ENCODE measurements at regions not wholly inside any gene's neighbourhood (a gene's known extent, or its start where the extent isn't known, plus 50 kb on each side); places are given as distances from the start of the nearest gene placed in this dataset.

GRCh38 chr16:72277749-72278148, 105.8 kb upstream of the PMFBP1 start:
- no peak for TF ChIP-seq CTCF (conservative IDR thresholded peaks at IDR 0.05)
- no peak overlapping the region for H3K27ac ChIP-seq

- TF ChIP-seq CTCF (conservative IDR thresholded peaks at IDR 0.05), result no peak
- H3K27ac ChIP-seq, result no peak overlapping the region
Measured at GRCh38 chr16:72271699-72272240, 99.8 kb upstream of the PMFBP1 start.

GRCh38 chr16:72270531-72270930, 98.6 kb upstream of the PMFBP1 start:
- no peak for TF ChIP-seq CTCF (conservative IDR thresholded peaks at IDR 0.05)
- H3K27ac ChIP-seq, result 0 out of 2 replicates have a peak overlapping the region, but pooled peaks have one; percentile 15

- H3K27ac ChIP-seq, result no peak overlapping the region
- no peak for TF ChIP-seq CTCF (conservative IDR thresholded peaks at IDR 0.05)
Measured at GRCh38 chr16:72266836-72267235, 94.9 kb upstream of the PMFBP1 start.

- TF ChIP-seq CTCF (conservative IDR thresholded peaks at IDR 0.05), result no peak
- no peak overlapping the region for H3K27ac ChIP-seq
Measured at GRCh38 chr16:72264771-72265170, 92.8 kb upstream of the PMFBP1 start.

GRCh38 chr16:72262711-72263110, 90.8 kb upstream of the PMFBP1 start:
- TF ChIP-seq CTCF (conservative IDR thresholded peaks at IDR 0.05), result no peak

GRCh38 chr16:72261127-72261526, 89.2 kb upstream of the PMFBP1 start:
- TF ChIP-seq CTCF (conservative IDR thresholded peaks at IDR 0.05), result no peak
- H3K27ac ChIP-seq, result no peak overlapping the region

More at GRCh38 chr16:72262711-72263110, 90.8 kb upstream of the PMFBP1 start:
- no peak overlapping the region for H3K27ac ChIP-seq
